Kidney (tissue), 13 donors: ENCODE measurements at regions not wholly inside any gene's neighbourhood (a gene's known extent, or its start where the extent isn't known, plus 50 kb on each side); places are given as distances from the start of the nearest gene placed in this dataset.
A peak's percentile ranks its signal among the peaks of the same experiment; 100 is the strongest.

Experiments used
- DNase-seq, 5 donors: peaks; one replicate each; pipeline ENCODE4 v3.0.0-alpha.2; 2013 to 2020
- FAIRE-seq: peaks from 2 replicates; lab custom pipeline; 2012; peaks lifted over from hg19 to GRCh38; lab: Jason Lieb, UNC
- H3K27ac ChIP-seq, 2 donors: one replicate each; pipeline ENCODE4 v1.7.0; 2013; ENCODE audit warnings: low read depth in 2 of 2, low read length in 2 of 2, inconsistent platforms in 1 of 2
- H3K27me3 ChIP-seq: one replicate; pipeline ENCODE4 v1.7.1; 2013; ENCODE audit warnings: low read length, inconsistent platforms; ENCODE audit not compliant: control insufficient read depth, insufficient read depth
- H3K36me3 ChIP-seq, 3 donors: one replicate each; pipeline versions ENCODE4 v1.7.0 to v1.7.1; 2013; ENCODE audit warnings: low read length in 3 of 3, control low read depth in 1 of 3, inconsistent platforms in 1 of 3; ENCODE audit not compliant: insufficient read depth in 3 of 3, control insufficient read depth in 2 of 3
- H3K4me1 ChIP-seq, 3 donors: one replicate each; pipeline versions ENCODE4 v1.7.0 to v1.7.1; 2013; ENCODE audit warnings: low read length in 3 of 3, inconsistent platforms in 1 of 3, low read depth in 1 of 3; ENCODE audit not compliant: control insufficient read depth in 2 of 3, insufficient read depth in 2 of 3
- H3K4me3 ChIP-seq, 3 donors: one replicate each; pipeline versions ENCODE4 v1.7.0 to v1.8.1; 2013; ENCODE audit warnings: low read length in 3 of 3, control low read depth in 1 of 3, inconsistent platforms in 1 of 3
- H3K9ac ChIP-seq, 3 donors: one replicate each; pipeline versions ENCODE4 v1.7.0 to v1.7.1; 2013; ENCODE audit warnings: low read length in 3 of 3, control low read depth in 1 of 3, inconsistent platforms in 1 of 3
- H3K9me3 ChIP-seq, 3 donors: one replicate each; pipeline versions ENCODE4 v1.7.0 to v1.7.1; 2013; ENCODE audit warnings: low read length in 3 of 3, control low read depth in 1 of 3, inconsistent platforms in 1 of 3; ENCODE audit not compliant: control insufficient read depth in 2 of 3, insufficient read depth in 1 of 3
- CTCF ChIP-seq: IDR thresholded peaks from 3 replicates; pipeline ENCODE4 v1.5.1; 2012; ENCODE audit warnings: mild to moderate bottlenecking, moderate library complexity, borderline replicate concordance; ENCODE audit not compliant: insufficient read depth; ENCODE audit errors: extremely low read depth
- intact Hi-C: fragments of 100-400 bp; cut with DNase I; formaldehyde crosslinking; loops from one replicate; pipeline ENCODE4 v1.11.1; 2022
- donor health status: control.
- donor health status: control.
- donor health status: control.
- donor health status: control.
- donor health status: control.
- donor health status: DM: yes; HTN: yes; CAD: no.
- donor health status: Normal renal cell carcinoma (clear cell type).

GRCh38 chr9:90299968-90300367 is 342.7 kb downstream of the DIRAS2 start:
- no peak for FAIRE-seq
- TF ChIP-seq CTCF, result no peak
- Histone ChIP-seq H3K9me3 (no peaks in the 10 kb centered on the region), H3K27ac (no peak overlapping the region), H3K27me3 (no peaks in the 10 kb centered on the region), H3K36me3 (no peaks in the 10 kb centered on the region), H3K4me1 (no peaks in the 10 kb centered on the region), H3K9ac (no peak overlapping the region), H3K4me3 (no peak overlapping the region)
- intact Hi-C loops, result no loop called here
- no peak for DNase-seq

GRCh38 chr9:90300611-90301276 is 341.9 kb downstream of the DIRAS2 start:
- Histone ChIP-seq H3K9ac (no peak overlapping the region), H3K4me1 (no peaks in the 10 kb centered on the region), H3K9me3 (no peaks in the 10 kb centered on the region), H3K4me3 (no peak overlapping the region), H3K27me3 (no peaks in the 10 kb centered on the region), H3K27ac (no peak overlapping the region), H3K36me3 (no peaks in the 10 kb centered on the region)
- TF ChIP-seq CTCF, result no peak
- FAIRE-seq (no peak), DNase-seq (no peak)
- intact Hi-C loops, result no loop called here

- no peak overlapping the region for H3K27ac ChIP-seq
- FAIRE-seq, result no peak
- H3K36me3 ChIP-seq, result no peaks in the 10 kb centered on the region
- H3K4me3 ChIP-seq, result no peak overlapping the region
- intact Hi-C loops, result no loop called here
- no peak for TF ChIP-seq CTCF
- peak in 1 of 5 donors; percentile 21 for DNase-seq
- no peaks in the 10 kb centered on the region for H3K4me1 ChIP-seq
- H3K9me3 ChIP-seq, result no peaks in the 10 kb centered on the region
- no peak overlapping the region for H3K9ac ChIP-seq
- H3K27me3 ChIP-seq, result no peaks in the 10 kb centered on the region
Measured at GRCh38 chr9:90301277-90301653, 341.4 kb downstream of the DIRAS2 start.

GRCh38 chr9:90303655-90304054 is 339.0 kb downstream of the DIRAS2 start:
- Histone ChIP-seq H3K36me3 (no peaks in the 10 kb centered on the region), H3K4me1 (peaks cover 0 to 13% (median 7%) of the 10 kb centered on the region in 3 donors), H3K4me3 (no peak overlapping the region), H3K9ac (no peak overlapping the region), H3K27me3 (no peaks in the 10 kb centered on the region), H3K27ac (peak overlapping the region in 1 of 2 donors; percentile 38), H3K9me3 (no peaks in the 10 kb centered on the region)
- no peak for FAIRE-seq
- no peak for TF ChIP-seq CTCF
- intact Hi-C loops, result no loop called here
- DNase-seq, result no peak
